B cell (primary cell): ENCODE measurements at regions not wholly inside any gene's neighbourhood (a gene's known extent, or its start where the extent isn't known, plus 50 kb on each side); places are given as distances from the start of the nearest gene placed in this dataset.

Source experiments
- ATAC-seq: fragments of 200-7000 bp; cut with Tn5 transposase; one replicate; pipeline ENCODE4 v1.10.0; 2021; ENCODE audit warnings: low read depth, mild to moderate bottlenecking, moderate number of reproducible peaks, moderate library complexity
- CTCF ChIA-PET: fragments of 350-600 bp; sonication (Branson Sonifier 250); formaldehyde crosslinking; loops from one replicate; lab custom pipeline; 2021; ENCODE audit warnings: antibody characterized with exemption, inconsistent platforms; lab: Charles Lee
- POLR2A ChIA-PET: fragments of 350-600 bp; sonication (Branson Sonifier 250); formaldehyde crosslinking; loops from one replicate; lab custom pipeline; 2021; ENCODE audit warnings: antibody characterized with exemption; lab: Charles Lee
- DNase-seq: peaks from one replicate; pipeline ENCODE4 v3.0.0; 2013
- H2AFZ ChIP-seq: 2 replicates; pipeline ENCODE4 v1.6.1; 2012; ENCODE audit warnings: mild to moderate bottlenecking, low read depth, low read length; ENCODE audit not compliant: insufficient read depth, poor library complexity, severe bottlenecking
- H3K27ac ChIP-seq, 2 donors: 1 replicate in 1 of 2; 2 replicates in 1 of 2; pipeline ENCODE4 v1.5.1; 2012 to 2013; ENCODE audit warnings: low read length in 2 of 2, mild to moderate bottlenecking in 2 of 2, moderate library complexity in 1 of 2
- H3K27me3 ChIP-seq, 4 experiments: fragments of 200-600 bp in 1 of 4; sonication (generic) in 1 of 4; replicated peaks in 1 of 4; 1 replicate in 2 of 4; 2 replicates in 2 of 4; pipeline versions ENCODE4 v1.6.1 to v1.7.0; 2013 to 2016; ENCODE audit warnings: low read length in 3 of 4, mild to moderate bottlenecking in 2 of 4, mixed read lengths in 1 of 4, moderate library complexity in 1 of 4; ENCODE audit not compliant: insufficient read depth in 4 of 4, control insufficient read depth in 3 of 4; ENCODE audit errors: control extremely low read depth in 1 of 4
- H3K36me3 ChIP-seq, 2 experiments: replicated peaks in 1 of 2; 1 replicate in 1 of 2; 2 replicates in 1 of 2; pipeline versions ENCODE4 v1.6.1 to v1.7.1; 2013; ENCODE audit warnings: low read length in 1 of 2; ENCODE audit not compliant: insufficient read depth in 2 of 2, control insufficient read depth in 1 of 2; ENCODE audit errors: control extremely low read depth in 1 of 2, extremely low read depth in 1 of 2
- H3K4me1 ChIP-seq, 2 donors: fragments of 200-600 bp in 1 of 2; sonication (generic) in 1 of 2; 1 replicate in 1 of 2; 2 replicates in 1 of 2; pipeline versions ENCODE4 v1.5.1 to v1.6.1; 2013 to 2017; ENCODE audit warnings: low read length in 2 of 2; ENCODE audit not compliant: control insufficient read depth in 2 of 2, insufficient read depth in 2 of 2
- H3K4me2 ChIP-seq: replicated peaks from 2 replicates; pipeline ENCODE3; 2012; ENCODE audit warnings: mild to moderate bottlenecking, low read depth, low read length; ENCODE audit not compliant: poor library complexity, severe bottlenecking
- H3K4me3 ChIP-seq, 5 experiments: fragments of 200-600 bp in 1 of 5; sonication (generic) in 1 of 5; 1 replicate in 3 of 5; 2 replicates in 2 of 5; pipeline versions ENCODE4 v1.5.1 to v1.7.0; 2011 to 2016; ENCODE audit warnings: low read length in 4 of 5, mild to moderate bottlenecking in 4 of 5, low read depth in 2 of 5, control low read depth in 1 of 5, moderate library complexity in 1 of 5; ENCODE audit not compliant: insufficient read depth in 1 of 5; ENCODE audit errors: control extremely low read depth in 1 of 5, extremely low read depth in 1 of 5
- H3K79me2 ChIP-seq: fragments of 200-600 bp; sonication (generic); one replicate; pipeline ENCODE4 v1.6.0; 2016; ENCODE audit warnings: low read length; ENCODE audit not compliant: control insufficient read depth, insufficient read depth
- H3K9ac ChIP-seq: fragments of 200-600 bp; sonication (generic); 2 replicates; pipeline ENCODE4 v1.6.1; 2017; ENCODE audit warnings: mild to moderate bottlenecking, low read length, moderate library complexity
- H3K9me3 ChIP-seq, 3 donors: one replicate each; pipeline versions ENCODE4 v1.6.1 to v1.7.1; 2013; ENCODE audit warnings: low read length in 2 of 3; ENCODE audit not compliant: control insufficient read depth in 2 of 3, insufficient read depth in 1 of 3; ENCODE audit errors: control extremely low read depth in 1 of 3
- H4K20me1 ChIP-seq: 2 replicates; pipeline ENCODE4 v1.6.0; 2012; ENCODE audit warnings: mild to moderate bottlenecking, low read length; ENCODE audit not compliant: insufficient read depth, control insufficient read depth, poor library complexity, severe bottlenecking
- H3K27ac Mint-ChIP-seq: one replicate; pipeline ENCODE4 v1.8.0; 2021; ENCODE audit warnings: mixed read lengths
- H3K27me3 Mint-ChIP-seq: one replicate; pipeline ENCODE4 v1.8.0; 2021; ENCODE audit warnings: mixed read lengths
- H3K4me1 Mint-ChIP-seq: one replicate; pipeline ENCODE4 v1.8.0; 2021; ENCODE audit warnings: mixed read lengths
- H3K4me3 Mint-ChIP-seq: one replicate; pipeline ENCODE4 v1.8.0; 2021; ENCODE audit warnings: mixed read lengths
- H3K9me3 Mint-ChIP-seq: one replicate; pipeline ENCODE4 v1.8.0; 2022; ENCODE audit warnings: mixed read lengths; ENCODE audit not compliant: insufficient read depth
- CTCF ChIP-seq: fragments of 200-600 bp; IDR thresholded peaks from one replicate; pipeline ENCODE4 v1.8.0; 2022; ENCODE audit warnings: antibody characterized with exemption, mild to moderate bottlenecking
- EZH2 ChIP-seq: IDR thresholded peaks from 2 replicates; pipeline ENCODE4 v1.6.1; 2012; ENCODE audit warnings: borderline replicate concordance, low read depth, mild to moderate bottlenecking, moderate library complexity, low read length; ENCODE audit not compliant: insufficient read depth, poor library complexity, severe bottlenecking
- WGBS: methylation state at CpG from one replicate; pipeline ENCODE4 v1.1.5; 2013; ENCODE audit warnings: missing lambda C conversion rate; ENCODE audit not compliant: insufficient coverage; 5-methylcytosine and 5-hydroxymethylcytosine counted together
- intact Hi-C: fragments of 100-400 bp; cut with micrococcal nuclease; formaldehyde crosslinking; loops from one replicate; pipeline ENCODE4 v1.10.0; 2022

DNA sequence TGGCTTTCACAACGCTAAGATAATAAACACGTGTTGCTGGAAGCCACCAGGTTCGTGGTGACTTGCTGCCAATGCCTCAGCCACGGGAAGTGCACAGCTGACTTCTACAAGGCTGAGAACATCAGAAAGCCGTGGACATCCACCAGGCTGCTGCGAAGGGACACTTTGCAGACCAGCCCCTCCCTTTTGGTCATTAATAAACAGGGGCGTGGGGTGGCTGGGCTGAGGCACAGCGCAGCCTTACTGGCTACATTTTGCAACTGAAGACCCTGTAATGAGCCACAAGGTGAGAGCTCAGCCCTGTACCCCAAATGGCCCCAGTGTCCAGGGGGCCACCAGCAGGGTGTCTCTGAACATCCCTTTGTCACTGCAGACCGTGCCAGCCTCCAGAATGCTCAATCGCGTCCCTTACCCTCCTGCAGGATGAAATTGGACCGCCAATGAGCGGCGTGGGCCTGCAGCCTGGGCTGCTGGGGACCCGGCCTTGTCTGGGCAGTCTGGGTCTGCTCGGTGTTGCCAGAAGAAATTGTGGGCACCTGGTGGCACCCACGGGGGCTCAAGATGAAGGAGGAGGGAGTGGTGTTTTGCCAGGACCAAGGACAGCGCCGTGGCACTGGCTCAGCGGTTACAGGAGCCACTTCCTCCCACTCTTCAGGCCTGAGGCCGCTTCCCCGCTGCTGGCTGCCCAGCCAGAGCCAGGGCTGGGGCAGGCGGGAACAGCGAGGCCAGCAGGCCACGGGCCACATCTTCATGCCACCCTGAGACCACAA lies 181.9 kb downstream of the CTTN start:
- CTCF ChIA-PET = no interaction called here
- no peak overlapping the region for H3K27ac ChIP-seq
- H3K9me3 ChIP-seq = no peaks in the 10 kb centered on the region
- Mint-ChIP-seq H3K4me1 (no peaks in the 10 kb centered on the region), H3K27me3 (no peaks in the 10 kb centered on the region), H3K9me3 (no peaks in the 10 kb centered on the region), H3K27ac (no peak overlapping the region), H3K4me3 (no peak overlapping the region)
- WGBS = 69% methylated on average over 25 of the region's 25 CpGs
- H3K36me3 ChIP-seq = no peaks in the 10 kb centered on the region
- no peaks in the 10 kb centered on the region for H3K79me2 ChIP-seq
- H3K9ac ChIP-seq = no peak overlapping the region
- no peaks in the 10 kb centered on the region for H3K4me1 ChIP-seq
- DNase-seq (no peak), ATAC-seq (no peak)
- no peak overlapping the region for H2AFZ ChIP-seq
- intact Hi-C loops = no loop called here
- POLR2A ChIA-PET = no interaction called here
- no peak for TF ChIP-seq CTCF
- TF ChIP-seq EZH2 = no peak
- no peak overlapping the region for H3K4me3 ChIP-seq
- no peaks in the 10 kb centered on the region for H4K20me1 ChIP-seq
- H3K27me3 ChIP-seq = no peaks in the 10 kb centered on the region
- no peak overlapping the region for H3K4me2 ChIP-seq

GRCh38 chr11:70581991-70582885 lies 183.9 kb downstream of the CTTN start:
- peaks cover 8% of the 10 kb centered on the region for H3K27me3 Mint-ChIP-seq
- H3K27me3 ChIP-seq = no peaks in the 10 kb centered on the region
- WGBS = 88% methylated on average over 24 of the region's 25 CpGs

More at GRCh38 chr11:70581991-70582885, 183.9 kb downstream of the CTTN start:
- DNase-seq (no peak), ATAC-seq (no peak)
- Mint-ChIP-seq H3K4me1 (no peaks in the 10 kb centered on the region), H3K27ac (no peak overlapping the region), H3K9me3 (no peaks in the 10 kb centered on the region), H3K4me3 (no peak overlapping the region)
- no peak overlapping the region for H3K9ac ChIP-seq
- no peaks in the 10 kb centered on the region for H3K4me1 ChIP-seq
- H3K9me3 ChIP-seq = peaks cover 0 to 7% (median 0%) of the 10 kb centered on the region in 3 donors
- TF ChIP-seq EZH2 = no peak
- no peak for TF ChIP-seq CTCF
- no peak overlapping the region for H2AFZ ChIP-seq
- no peaks in the 10 kb centered on the region for H4K20me1 ChIP-seq
- ChIA-PET POLR2A (no interaction called here), CTCF (no interaction called here)
- no peaks in the 10 kb centered on the region for H3K79me2 ChIP-seq
- H3K4me3 ChIP-seq = no peak overlapping the region
- no peaks in the 10 kb centered on the region for H3K36me3 ChIP-seq
- H3K4me2 ChIP-seq = no peak overlapping the region
- intact Hi-C loops = no loop called here
- no peak overlapping the region for H3K27ac ChIP-seq
